Dermis blood vessel endothelial cell (primary cell): ENCODE measurements at regions not wholly inside any gene's neighbourhood (a gene's known extent, or its start where the extent isn't known, plus 50 kb on each side); places are given as distances from the start of the nearest gene placed in this dataset.
"Not testable (repeated sequence)": the region's sequence is repeated elsewhere in the genome, so short reads cannot be mapped to it uniquely, and the experiment has no call there.

Source experiments
- DNase-seq: peaks from one replicate; pipeline ENCODE4 v3.0.0; 2010

DNA sequence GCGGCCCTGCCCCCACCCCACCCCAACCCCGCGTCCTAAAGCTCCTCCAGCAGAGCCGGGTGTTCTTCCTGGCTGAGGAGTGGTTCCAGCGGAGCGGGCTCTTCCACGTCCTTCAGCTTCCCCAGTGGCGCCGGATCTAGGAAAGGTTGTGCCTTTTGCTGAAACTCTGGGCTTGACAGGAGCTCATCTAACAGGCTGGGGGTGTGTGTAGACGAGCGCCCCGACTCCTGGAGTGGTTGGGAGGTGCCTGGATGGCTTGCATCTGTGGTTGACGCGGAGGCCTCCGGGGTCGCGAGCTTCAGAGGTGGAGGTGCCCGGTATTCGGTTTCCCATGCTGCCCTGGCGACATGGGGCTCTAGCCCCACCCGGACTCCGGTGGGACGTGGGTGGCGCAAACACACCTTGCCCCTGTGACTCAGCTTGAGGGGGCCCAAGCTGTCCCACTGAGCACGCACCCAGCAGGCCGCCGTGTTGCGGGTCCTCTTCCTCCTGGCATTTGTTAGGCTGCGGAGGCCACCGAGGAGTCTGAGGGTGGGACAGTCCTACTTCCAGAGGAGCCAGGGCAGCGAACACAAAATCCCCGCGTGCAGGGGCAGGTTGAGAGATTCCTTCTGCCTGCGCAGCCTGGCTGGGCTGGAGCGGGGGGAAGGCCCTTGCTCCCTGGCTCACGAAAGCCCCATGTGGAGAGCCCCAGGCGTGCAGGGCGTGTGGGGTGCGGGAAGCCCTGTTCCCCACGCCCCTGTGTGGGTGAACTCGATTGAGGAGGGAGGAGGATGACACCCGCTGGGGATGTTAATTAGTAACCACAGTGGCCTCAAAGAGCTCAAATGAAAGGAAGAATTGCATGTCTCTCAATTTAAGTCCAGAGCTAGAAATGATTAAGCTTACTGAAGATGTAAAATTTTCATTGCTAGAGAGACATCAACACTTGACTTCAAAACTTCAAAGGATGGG, 3921.7 kb upstream of the OR11H1 start:
- DNase-seq: not testable (repeated sequence)

DNA sequence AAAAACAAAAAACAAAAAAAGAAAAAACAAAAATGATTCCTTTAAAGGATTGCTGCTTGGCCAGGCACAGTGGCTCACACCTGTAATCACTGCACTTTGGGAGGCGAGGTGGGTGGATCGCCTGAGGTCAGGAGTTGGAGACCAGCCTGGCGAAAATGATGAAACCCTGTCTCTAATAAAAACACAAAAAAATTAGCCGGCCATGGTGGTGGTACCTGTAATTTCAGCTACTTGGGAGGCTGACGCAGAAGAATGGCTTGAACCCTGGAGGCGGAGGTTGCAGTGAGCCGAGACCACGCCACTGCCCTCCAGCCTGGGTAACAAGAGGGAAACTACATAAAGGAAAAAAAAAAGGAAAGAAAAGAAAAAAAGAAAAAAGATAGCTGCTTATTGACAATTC, 3920.8 kb upstream of the OR11H1 start:
- not testable (repeated sequence) for DNase-seq

DNA sequence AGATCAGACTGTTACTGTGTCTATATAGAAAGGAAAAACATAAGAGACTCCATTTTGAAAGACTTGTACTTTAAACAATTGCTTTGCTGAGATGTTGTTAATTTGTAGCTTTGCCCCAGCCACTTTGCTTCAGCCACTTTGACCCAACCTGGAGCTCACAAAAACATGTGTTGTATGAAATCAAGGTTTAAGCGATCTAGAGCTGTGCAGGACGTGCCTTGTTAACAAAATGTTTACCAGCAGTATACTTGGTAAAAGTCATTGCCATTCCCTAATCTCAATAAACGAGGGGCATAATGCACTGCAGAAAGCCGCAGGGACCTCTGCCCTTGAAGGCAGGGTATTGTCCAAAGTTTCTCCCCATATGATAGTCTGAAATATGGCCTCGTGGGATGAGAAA, 3919.5 kb upstream of the OR11H1 start:
- DNase-seq: not testable (repeated sequence)

DNA sequence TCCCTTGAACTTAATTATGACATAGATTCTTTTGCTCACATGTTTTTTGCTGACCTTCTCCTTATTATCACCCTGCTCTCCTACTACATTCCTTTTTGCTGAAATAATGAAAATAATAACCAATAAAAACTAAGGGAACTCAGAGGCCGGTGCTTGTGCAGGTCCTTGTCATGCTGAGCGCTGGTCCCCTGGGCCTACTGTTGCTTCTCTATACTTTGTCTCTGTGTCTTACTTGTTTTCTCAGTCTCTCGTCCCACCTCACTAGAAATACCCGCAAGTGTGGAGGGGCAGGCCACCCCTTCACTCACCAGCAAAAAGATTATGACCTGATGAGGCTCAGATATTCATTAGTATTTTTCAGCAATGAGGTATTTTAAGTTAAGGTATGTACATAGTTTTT, 3918.8 kb upstream of the OR11H1 start:
- not testable (repeated sequence) for DNase-seq

DNA sequence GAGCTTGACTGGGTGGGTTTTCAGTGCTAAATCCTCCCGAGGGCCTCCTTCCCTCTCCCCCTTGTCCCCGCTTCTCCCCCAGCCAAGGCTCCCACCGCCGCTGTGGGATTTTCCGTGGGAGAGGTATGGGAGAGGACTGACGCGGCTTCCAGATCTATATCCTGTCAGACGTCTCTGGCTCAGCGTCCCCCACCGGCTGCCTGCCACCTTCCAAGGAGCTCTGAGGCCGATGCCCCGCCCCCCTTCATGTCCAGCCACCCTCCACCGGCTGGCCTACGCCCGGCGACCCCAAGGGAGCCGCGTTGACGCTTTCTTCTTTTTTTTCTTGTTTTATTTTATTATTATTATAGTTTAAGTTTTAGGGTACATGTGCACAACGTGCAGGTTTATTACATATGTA, 3916.7 kb upstream of the OR11H1 start:
- DNase-seq: not testable (repeated sequence)

DNA sequence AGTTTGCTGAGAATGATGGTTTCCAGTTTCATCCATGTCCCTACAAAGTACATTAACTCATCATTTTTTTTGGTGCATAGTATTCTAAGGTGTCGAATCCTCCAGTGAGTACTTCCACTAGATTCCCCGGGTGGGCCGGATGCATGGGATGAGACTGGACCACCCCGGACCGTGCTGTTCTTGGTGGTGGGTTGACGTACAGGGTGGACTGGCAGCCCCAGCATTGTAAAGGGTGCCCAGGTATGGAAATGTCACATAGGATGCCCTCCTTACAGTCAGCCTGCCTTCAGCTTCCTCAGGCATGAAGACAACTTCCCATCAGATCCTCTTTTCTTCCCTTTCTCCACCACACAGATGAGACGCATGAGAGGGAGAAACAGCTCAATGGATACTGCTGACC, 3916.1 kb upstream of the OR11H1 start:
- DNase-seq: not testable (repeated sequence)

DNA sequence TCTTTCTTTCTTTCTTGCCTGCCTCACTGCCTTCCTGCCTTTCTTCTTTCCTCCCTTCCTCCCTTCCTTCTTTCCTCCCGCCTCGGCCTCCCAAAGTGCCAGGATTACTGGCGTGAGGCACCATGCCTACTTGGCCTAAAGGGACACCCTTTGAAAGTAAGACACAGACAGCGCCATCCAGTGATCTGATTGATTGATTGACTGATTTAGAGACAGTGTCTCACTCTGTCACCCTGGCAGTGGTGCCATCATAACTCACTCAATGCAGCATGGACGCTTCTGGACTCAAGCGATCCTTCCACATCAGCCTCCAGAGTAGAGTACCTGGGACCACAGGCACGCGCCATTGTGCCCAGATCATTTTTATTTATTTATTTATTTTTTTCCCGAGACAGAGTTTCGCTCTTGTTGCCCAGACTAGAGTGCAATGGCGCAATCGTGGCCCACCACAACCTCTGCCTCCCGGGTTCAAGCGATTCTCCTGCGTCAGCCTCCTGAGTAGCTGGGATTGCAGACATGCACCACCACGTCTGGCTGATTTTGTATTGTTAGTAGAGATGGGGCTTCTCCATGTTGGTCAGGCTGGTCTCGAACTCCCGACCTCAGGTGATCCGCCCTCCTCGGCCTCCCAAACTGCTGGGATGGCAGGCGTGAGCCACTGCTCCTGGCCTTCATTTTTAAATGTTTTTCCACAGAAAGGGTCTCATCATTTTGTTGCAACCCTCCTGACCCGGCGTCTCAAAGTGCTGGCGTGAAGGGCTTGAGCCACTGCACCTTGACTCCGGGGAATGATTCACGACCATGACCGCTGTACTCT, 3914.7 kb upstream of the OR11H1 start:
- not testable (repeated sequence) for DNase-seq

DNA sequence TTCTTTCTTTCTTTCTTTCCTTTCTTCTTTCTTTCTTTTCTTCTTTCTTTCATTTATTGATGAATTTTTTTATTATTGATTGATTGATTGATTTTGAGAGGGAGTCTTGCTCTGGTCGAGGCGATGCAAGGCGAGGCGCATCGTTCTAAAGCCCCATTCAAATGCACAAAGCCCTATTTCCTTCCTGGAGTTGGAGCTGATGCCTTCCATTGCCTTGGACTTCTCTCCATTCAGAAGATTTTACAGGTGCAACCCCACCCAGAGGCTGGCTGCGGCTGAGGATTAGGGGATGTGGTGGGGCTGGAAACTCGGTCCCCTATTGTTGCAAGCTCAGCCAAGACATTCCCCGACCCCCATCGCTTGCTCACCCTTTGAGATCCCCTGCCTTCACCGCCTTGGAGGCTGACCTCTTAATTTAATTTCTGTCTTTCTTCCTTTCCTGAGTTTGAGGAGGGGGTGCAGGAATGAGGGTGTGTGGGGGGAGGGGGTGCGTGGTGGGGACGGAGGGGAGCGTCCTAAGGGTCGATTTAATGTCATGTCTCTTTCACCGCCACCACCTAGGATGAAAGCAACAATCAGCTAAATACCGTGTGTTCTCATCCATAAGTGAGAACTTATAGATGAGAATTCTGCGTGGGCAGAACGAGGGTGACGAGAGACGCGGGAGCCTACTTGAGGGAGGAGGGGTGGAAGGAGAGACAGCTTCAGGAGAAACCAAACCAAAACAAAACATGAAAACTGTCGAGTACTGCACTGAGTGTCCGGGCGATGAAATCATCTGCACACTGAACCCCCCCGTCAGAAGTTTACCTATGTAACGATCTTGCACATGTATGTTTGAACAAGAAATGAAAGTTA, 3913.9 kb upstream of the OR11H1 start:
- no peak for DNase-seq

DNA sequence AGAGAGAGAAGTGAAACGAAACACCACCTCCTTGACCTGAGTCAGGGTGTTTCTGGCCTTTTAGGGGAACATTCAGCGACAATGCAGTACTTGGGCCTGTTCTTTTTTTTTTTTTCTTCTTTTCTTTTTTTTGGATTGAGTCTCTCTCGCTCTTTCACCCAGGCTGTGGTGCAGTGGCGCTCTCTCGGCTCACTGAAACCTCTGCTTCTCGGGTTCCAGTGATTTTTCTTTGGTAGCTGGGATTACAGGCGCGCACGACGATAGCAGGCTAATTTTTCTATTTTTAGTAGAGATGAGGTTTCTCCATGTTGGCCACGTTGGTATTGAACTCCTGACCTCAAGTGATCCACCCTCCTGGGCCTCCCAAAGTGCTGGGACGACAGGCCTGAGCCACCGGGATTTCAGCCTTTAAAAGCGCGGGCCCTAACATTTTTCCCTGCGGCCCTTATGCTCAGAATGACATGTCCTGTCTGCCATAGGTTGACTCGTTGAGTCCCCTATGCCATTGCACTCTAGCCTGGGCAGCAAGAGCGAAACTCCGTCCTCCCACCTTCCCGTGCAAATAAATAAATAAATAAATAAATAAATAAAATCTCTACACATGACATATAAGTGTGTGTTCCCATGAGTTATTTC, 3913.1 kb upstream of the OR11H1 start:
- DNase-seq: not testable (repeated sequence)

DNA sequence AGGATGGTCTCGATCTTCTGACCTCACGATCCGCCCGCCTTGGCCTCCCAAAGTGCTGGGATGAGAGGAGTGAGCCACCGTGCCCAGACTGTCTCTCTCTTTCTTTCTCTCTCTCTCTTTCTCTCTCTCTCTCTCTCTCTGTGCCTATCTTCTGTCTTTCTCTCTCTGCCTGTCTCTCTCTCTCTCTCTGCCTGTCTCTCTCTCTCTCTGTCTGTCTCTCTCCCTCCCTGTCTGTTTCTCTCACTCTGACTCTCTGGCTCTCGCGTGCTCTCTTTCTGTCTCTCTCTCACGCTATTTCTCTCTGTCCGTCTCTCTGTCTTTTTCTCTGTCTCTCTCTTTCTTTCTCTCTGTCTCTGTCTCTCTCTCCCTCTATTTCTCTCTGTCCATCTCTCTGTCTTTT, 3911.2 kb upstream of the OR11H1 start:
- no peak for DNase-seq

DNA sequence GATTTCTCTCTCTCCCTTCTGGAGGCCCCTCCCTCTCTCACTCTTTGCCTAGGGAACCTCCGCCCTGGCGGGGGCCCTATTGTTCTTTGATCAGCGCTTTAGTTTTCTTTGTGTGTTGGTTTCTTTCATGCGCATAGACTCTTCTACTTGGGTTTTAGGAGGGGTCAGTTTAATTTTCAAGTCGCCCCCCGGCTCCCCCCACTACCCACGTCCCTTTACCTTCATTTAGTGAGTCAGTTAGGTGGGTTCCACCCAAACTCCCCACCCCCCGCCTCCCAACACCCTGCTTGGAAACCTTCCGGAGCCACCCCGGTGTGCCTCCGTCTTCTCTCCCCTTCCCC, 3909.7 kb upstream of the OR11H1 start:
- not testable (repeated sequence) for DNase-seq

DNA sequence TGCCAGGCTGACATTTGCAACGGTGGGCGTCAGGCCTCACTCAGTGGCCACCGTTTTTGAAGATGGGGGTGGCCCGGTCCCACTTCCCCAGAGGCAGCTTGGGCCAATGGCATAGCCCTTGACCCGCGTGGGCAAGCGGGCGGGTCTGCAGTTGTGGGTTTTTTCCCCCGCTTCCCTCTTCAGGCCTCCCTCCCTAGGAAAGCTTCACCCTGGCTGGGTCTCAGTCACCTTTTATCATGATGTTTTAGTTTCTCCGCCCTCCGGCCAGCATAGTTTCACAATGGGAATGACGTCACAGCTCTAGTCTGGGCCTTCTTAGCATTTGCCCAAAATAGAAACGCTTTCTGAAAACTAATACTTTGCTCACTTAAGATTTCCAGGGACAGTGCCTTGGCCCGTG, 3909.3 kb upstream of the OR11H1 start:
- not testable (repeated sequence) for DNase-seq

DNA sequence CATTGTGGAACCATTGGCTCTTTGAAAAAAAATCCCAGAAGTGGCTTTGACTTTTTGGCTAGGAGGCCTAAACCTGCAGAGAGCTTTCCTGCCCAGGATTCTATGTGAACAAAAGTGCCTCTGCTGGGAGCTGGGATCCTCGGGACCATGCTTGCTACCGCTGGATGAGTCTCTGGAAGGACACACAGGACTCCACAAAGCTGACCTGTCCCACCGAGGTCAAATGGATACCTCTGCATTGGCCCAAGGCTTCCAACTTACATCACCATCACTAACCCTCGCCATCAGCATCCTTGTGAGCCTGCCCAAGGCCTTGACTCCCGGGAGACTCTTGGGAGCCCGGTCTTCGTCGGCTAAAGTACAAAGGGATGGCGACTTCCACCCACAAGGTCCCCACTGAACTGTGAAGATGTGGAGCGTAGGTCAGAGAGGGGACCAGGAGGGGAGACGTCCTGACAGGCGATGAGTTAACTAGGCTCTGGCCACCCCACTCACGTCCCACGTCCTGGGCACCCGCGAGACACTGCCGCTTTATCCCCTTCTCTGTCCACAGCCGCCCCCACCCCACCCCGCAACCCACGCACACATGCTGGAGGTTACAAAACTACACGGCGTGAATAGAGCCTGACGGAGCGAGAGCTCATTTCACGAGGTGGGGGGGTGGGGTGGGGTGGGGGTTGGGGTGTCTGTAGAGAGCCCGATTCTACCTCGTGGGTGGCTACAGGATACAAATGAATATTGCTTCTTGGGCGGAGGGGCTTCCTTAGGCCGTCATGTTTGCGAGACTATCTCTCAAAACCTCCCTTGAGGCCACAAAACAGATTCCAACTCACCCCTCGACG, 3906.8 kb upstream of the OR11H1 start:
- not testable (repeated sequence) for DNase-seq

DNA sequence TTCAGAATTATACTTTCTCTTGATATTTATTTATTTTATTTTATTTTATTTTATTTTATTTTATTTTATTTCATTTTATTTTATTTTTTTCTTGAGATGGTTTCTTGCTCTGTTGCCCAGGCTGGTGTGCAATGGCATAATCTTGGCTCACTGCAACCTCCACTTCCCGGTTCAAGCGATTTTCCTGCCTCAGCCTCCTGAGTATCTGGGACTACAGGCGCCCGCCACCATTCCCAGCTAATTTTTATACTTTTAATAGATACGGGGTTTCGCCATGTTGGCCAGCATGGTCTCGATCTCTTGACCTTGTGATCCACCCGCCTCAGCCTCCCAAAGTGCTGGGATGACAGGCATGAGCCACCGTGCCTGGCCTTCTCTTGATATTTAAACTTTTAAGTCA, 3905.2 kb upstream of the OR11H1 start:
- DNase-seq: not testable (repeated sequence)

DNA sequence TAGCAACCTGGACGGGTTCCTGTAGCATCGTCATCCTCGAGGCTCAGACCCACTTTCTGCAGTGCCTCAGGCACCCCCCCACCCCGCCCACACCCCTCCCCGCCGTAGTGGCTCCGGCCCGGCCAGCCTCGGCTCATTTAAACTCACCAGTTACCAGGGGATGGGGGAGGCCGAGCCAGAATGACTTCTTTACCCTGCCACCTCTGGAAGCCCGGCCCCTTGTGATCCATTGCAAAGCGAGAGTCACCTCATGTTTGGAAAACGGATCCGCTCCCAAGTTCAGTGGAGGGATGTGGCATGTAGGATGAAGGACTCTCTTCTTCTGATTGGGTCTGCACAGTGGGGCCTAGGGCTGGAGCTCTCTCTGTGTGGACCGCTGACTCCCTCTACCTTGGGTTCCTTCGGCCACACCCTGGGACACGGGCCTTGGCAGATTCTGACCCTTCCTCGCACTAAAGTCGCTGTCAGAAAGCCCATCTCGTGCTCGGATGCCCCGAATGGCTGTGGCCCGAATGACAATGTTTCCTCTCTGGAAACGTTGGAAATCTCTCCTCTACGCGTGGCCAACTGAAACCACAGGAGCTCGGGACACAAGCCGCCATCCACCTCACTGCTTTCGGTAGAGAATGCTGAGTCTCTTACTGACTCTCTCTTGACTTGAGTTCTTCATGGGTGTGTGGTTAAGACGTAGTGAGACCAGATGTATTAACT, 3902.1 kb upstream of the OR11H1 start:
- DNase-seq: not testable (repeated sequence)

DNA sequence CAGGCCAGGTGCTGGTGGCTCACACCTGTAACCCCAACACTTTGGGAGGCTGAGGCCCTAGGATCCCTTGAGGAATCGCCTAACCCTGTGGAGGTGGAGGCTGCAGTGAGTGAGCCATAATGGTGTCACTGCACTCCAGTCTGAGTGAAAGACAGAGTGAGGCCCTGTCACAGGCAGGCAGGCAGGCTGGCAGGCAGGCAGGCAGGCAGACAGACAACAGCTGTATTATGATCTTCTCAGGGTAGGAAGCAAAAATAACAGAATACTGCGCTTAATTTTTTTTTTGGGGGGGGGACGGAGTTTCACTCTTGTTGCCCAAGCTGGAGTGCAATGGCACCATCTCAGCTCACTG, 3901.6 kb upstream of the OR11H1 start:
- DNase-seq: no peak

DNA sequence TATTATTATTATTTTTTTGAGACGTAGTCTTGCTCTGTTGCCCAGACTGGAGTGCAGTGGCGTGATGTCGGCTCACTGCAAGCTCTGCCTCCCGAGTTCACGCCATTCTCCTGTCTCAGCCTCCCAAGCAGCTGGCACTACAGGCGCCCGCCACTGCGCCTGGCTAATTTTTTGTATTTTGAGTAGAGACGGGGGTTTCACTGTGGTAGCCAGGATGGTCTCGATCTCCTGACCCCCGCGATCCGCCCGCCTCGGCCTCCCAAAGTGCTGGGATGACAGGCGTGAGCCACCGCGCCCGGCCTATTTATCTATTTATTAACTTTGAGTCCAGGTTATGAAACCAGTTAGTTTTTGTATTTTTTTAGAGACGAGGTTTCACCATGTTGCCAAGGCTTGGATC, 3901.0 kb upstream of the OR11H1 start:
- not testable (repeated sequence) for DNase-seq

DNA sequence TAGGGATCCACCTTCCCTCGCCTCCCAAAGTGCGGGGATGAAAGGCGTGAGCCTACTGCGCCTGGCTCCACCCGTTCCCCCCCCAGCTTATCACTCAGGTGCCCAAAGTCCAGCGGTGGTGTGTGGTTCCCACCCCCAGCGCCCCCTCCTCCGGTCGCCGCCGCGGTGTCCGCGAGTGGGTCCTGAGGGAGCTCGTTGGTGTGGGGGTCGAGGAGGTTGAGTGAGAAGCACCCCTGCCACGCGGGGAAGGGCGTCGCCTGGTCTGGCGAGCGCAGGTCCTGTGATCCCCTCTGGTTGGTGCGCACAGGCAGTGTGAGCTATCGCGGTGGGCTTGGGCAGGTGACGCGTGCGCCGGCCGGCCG, 3900.6 kb upstream of the OR11H1 start:
- DNase-seq: peak; percentile 10

DNA sequence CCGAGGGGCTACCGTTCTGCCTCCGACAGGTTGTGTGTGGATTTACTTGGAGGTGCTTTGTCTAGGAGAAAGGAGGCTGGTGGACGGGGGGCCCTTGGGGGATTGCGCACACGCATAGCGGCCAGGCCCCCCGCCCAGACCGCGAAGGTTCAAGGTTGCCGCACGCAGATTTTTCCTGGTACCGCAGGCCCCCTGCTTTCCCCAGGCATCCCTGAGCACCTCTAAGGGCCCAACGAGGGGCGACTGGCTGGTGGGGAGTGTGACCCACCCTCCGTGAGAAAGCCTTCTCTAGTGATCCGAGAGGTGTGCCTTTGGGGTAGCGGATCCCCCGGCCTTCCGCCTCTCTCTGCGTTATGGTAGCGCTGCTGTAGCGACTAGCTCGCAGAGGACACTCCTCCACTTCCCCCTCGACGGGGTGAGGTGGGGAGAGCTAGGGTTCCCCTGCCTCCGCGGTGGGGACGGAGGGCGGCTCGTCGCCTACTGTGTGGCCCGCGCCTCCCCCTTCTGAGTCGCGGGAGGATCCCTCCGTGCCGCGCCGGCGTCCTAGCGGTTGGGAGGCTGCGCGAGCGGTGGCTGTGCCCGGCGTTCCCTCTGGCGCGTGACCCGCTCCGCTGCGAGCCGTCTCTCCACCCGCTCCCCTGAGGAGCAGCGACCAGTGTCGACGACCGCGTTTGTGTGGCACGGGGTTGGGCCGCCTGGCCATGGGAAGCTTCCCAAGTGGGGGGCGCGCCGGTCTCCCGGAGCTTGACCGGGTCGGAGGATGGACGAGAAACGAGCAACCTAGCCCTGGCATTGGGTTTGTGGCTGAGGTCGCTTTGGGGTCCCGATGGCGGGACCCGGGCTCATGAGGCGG, 3900.0 kb upstream of the OR11H1 start:
- no peak for DNase-seq
